ENCODE measurements at regions not wholly inside any gene's neighbourhood (a gene's known extent, or its start where the extent isn't known, plus 50 kb on each side); places are given as distances from the start of the nearest gene placed in this dataset.
A peak's percentile ranks its signal among the peaks of the same experiment; 100 is the strongest.

- peaks cover 26% of the 10 kb centered on the region for H3K4me1 ChIP-seq (ENCODE audit: insufficient read depth, poor library complexity, severe bottlenecking)
- no peaks in the 10 kb centered on the region for H3K9me3 ChIP-seq (ENCODE audit: severe bottlenecking)
- TF ChIP-seq CTCF (IDR thresholded peaks at IDR 0.05; ENCODE audit: poor library complexity, severe bottlenecking) = no peak
- H3K4me3 ChIP-seq (ENCODE audit: severe bottlenecking) = no peak overlapping the region
- DNase-seq (ENCODE audit: low spot score) = no peak
- no peak for ATAC-seq (ENCODE audit: low read depth)
- H3K36me3 ChIP-seq (ENCODE audit: low read depth) = no peaks in the 10 kb centered on the region
- no peak overlapping the region for H3K27ac ChIP-seq (ENCODE audit: poor library complexity, severe bottlenecking)
- no peaks in the 10 kb centered on the region for H3K27me3 ChIP-seq (ENCODE audit: insufficient read depth, poor library complexity, severe bottlenecking)
Observed at GRCh38 chr13:40447857-40448256, 218.6 kb downstream of the FOXO1 start.

DNA sequence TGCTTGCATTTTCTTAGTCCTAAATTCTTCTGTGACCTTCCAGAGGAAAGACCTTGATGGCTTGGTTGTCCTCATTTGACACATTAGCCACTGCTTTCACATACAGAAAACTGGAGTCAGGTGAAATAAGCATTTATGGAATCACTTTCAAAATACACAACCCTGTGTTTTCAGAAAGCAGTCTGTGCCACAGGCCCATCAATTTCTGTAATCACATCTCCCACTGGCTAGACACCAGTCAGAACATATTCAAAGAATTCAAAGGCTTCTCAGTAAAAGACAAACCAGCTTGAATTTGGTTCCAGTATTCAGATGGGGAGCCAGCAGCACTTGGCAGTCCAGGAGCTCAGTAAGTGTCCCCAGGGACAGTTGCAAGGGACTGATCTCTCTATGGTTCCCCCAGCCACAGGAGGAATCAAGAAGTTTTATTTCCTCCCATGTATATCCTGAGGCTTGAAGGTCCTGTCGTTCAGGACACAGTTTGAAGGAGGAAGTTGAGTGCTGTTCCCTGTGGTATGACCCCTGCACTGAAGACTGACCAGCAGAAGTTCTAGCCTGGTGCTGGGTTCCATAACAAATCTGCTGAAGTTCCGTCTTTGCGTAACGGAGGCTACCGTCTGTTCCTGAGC, 214.3 kb downstream of the FOXO1 start:
- no peak for DNase-seq (ENCODE audit: low spot score)
- no peaks in the 10 kb centered on the region for H3K9me3 ChIP-seq (ENCODE audit: severe bottlenecking)
- no peak for ATAC-seq (ENCODE audit: low read depth)
- peak overlapping the region; percentile 91 for H3K27ac ChIP-seq (ENCODE audit: poor library complexity, severe bottlenecking)
- TF ChIP-seq CTCF (IDR thresholded peaks at IDR 0.05; ENCODE audit: poor library complexity, severe bottlenecking) = no peak
- H3K36me3 ChIP-seq (ENCODE audit: low read depth) = peaks cover 3% of the 10 kb centered on the region; the same call in 1 of the 2 replicates
- no peak overlapping the region for H3K4me3 ChIP-seq (ENCODE audit: severe bottlenecking)
- H3K27me3 ChIP-seq (ENCODE audit: insufficient read depth, poor library complexity, severe bottlenecking) = no peaks in the 10 kb centered on the region
- H3K4me1 ChIP-seq (ENCODE audit: insufficient read depth, poor library complexity, severe bottlenecking) = peaks cover 24% of the 10 kb centered on the region

DNA sequence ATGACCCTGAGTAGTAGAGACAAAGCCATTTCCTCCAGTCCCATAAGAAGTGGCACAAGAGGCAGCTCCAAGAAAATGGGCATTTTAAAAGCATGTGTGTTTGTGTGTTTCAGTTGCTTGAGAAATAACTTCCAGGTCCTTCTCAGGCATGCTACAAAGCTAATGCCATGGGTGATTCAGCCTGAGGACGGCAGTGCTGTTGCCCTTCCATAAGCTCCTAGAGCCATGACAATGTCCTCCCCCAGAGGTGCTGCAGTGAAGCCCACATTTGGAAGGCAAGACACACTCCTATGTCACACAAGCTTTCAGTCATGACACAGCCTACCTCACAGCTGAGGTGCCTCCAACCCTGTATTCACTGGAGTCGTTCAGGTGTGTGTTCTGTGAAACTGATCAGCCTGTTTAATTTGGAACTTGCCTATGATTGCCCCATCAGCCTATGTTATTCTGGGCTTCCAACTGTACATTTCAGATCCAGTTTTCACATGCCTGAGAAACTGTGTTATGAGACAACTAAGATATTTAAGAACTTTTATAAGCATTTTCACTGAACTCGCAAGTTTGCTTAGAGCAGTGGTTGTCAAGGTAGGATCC, 213.6 kb downstream of the FOXO1 start:
- no peak for TF ChIP-seq CTCF (IDR thresholded peaks at IDR 0.05; ENCODE audit: poor library complexity, severe bottlenecking)
- Histone ChIP-seq H3K27ac (ENCODE audit: poor library complexity, severe bottlenecking) (peak overlapping the region; percentile 91), H3K4me1 (ENCODE audit: insufficient read depth, poor library complexity, severe bottlenecking) (peaks cover 24% of the 10 kb centered on the region), H3K27me3 (ENCODE audit: insufficient read depth, poor library complexity, severe bottlenecking) (no peaks in the 10 kb centered on the region), H3K36me3 (ENCODE audit: low read depth) (peaks cover 3% of the 10 kb centered on the region; the same call in 1 of the 2 replicates), H3K4me3 (ENCODE audit: severe bottlenecking) (no peak overlapping the region), H3K9me3 (ENCODE audit: severe bottlenecking) (no peaks in the 10 kb centered on the region)
- peak; percentile 21; the same call in 2 of the 3 replicates for ATAC-seq (ENCODE audit: low read depth)
- no peak for DNase-seq (ENCODE audit: low spot score)

- peak; percentile 78 for DNase-seq (ENCODE audit: low spot score)
- peaks cover 3% of the 10 kb centered on the region; the same call in 1 of the 2 replicates for H3K36me3 ChIP-seq (ENCODE audit: low read depth)
- peak overlapping the region; percentile 91 for H3K27ac ChIP-seq (ENCODE audit: poor library complexity, severe bottlenecking)
- no peaks in the 10 kb centered on the region for H3K27me3 ChIP-seq (ENCODE audit: insufficient read depth, poor library complexity, severe bottlenecking)
- H3K4me3 ChIP-seq (ENCODE audit: severe bottlenecking) = no peak overlapping the region
- no peaks in the 10 kb centered on the region for H3K9me3 ChIP-seq (ENCODE audit: severe bottlenecking)
- no peak for TF ChIP-seq CTCF (IDR thresholded peaks at IDR 0.05; ENCODE audit: poor library complexity, severe bottlenecking)
- peaks cover 24% of the 10 kb centered on the region for H3K4me1 ChIP-seq (ENCODE audit: insufficient read depth, poor library complexity, severe bottlenecking)
- ATAC-seq (ENCODE audit: low read depth) = peak; percentile 87
Observed at GRCh38 chr13:40453351-40454021, 213.0 kb downstream of the FOXO1 start.

Data from RWPE2 (cell line).